AG09309 (cell line): ENCODE measurements at regions not wholly inside any gene's neighbourhood (a gene's known extent, or its start where the extent isn't known, plus 50 kb on each side); places are given as distances from the start of the nearest gene placed in this dataset.
"Not testable (repeated sequence)": the region's sequence is repeated elsewhere in the genome, so short reads cannot be mapped to it uniquely, and the experiment has no call there.

Source experiments
- DNase-seq: peaks from one replicate; pipeline ENCODE4 v3.0.0-alpha.2; 2010; ENCODE audit warnings: low read depth
- H3K4me3 ChIP-seq: 2 replicates; pipeline ENCODE4 v1.5.1; 2011; ENCODE audit warnings: mild to moderate bottlenecking, low read depth, low read length, moderate library complexity; ENCODE audit not compliant: control insufficient read depth
- CTCF ChIP-seq: IDR thresholded peaks from 2 replicates; pipeline ENCODE4 v1.5.1; 2011; ENCODE audit warnings: mild to moderate bottlenecking, low read depth, low read length, inconsistent platforms; ENCODE audit not compliant: insufficient read depth, control insufficient read depth; ENCODE audit errors: missing control alignments

- no peak overlapping the region for H3K4me3 ChIP-seq
- DNase-seq: no peak
- TF ChIP-seq CTCF: no peak
Observed at GRCh38 chr6:92259171-92259570, 1160.2 kb downstream of the EPHA7 start.

- no peak overlapping the region for H3K4me3 ChIP-seq
- DNase-seq: no peak
- TF ChIP-seq CTCF: no peak
Observed at GRCh38 chr6:92243315-92243714, 1176.0 kb downstream of the EPHA7 start.

GRCh38 chr6:92231171-92231701, 1188.1 kb downstream of the EPHA7 start:
- H3K4me3 ChIP-seq: no peak overlapping the region
- TF ChIP-seq CTCF: no peak
- no peak for DNase-seq

GRCh38 chr6:92219987-92220386, 1199.4 kb downstream of the EPHA7 start:
- DNase-seq, H3K4me3 ChIP-seq: not testable (repeated sequence)

- no peak overlapping the region for H3K4me3 ChIP-seq
- no peak for TF ChIP-seq CTCF
- no peak for DNase-seq
Observed at GRCh38 chr6:92216717-92217116, 1202.6 kb downstream of the EPHA7 start.

- H3K4me3 ChIP-seq: no peak overlapping the region
- TF ChIP-seq CTCF: no peak
- no peak for DNase-seq
Observed at GRCh38 chr6:92201618-92202017, 1217.7 kb downstream of the EPHA7 start.

GRCh38 chr6:92196325-92196724, 1223.0 kb downstream of the EPHA7 start:
- no peak overlapping the region for H3K4me3 ChIP-seq
- no peak for TF ChIP-seq CTCF
- DNase-seq: no peak

- no peak overlapping the region for H3K4me3 ChIP-seq
- no peak for TF ChIP-seq CTCF
- no peak for DNase-seq
Observed at GRCh38 chr6:92195796-92196195, 1223.6 kb downstream of the EPHA7 start.
